ENCODE measurements at regions not wholly inside any gene's neighbourhood (a gene's known extent, or its start where the extent isn't known, plus 50 kb on each side); places are given as distances from the start of the nearest gene placed in this dataset.

GRCh38 chr5:2491846-2492245, 259.6 kb downstream of the IRX2 start:
- DNase-seq (ENCODE audit: low read depth, low spot score), result no peak
- POLR2A ChIA-PET, result no interaction called here
- no peaks in the 10 kb centered on the region for H3K27me3 ChIP-seq (ENCODE audit: control insufficient read depth, insufficient read depth, low read length)
- H3K9me3 ChIP-seq (ENCODE audit: control insufficient read depth, insufficient read depth, low read length), result peaks cover 55% of the 10 kb centered on the region
- no peak for TF ChIP-seq CTCF (IDR thresholded peaks at IDR 0.05; ENCODE audit: low read depth, low read length)
- H3K27ac ChIP-seq (ENCODE audit: low read depth, low read length), result no peak overlapping the region
- H3K4me3 ChIP-seq (ENCODE audit: low read depth, low read length), result no peak overlapping the region
- CTCF ChIA-PET, result no interaction called here

GRCh38 chr5:2489306-2489705, 262.2 kb downstream of the IRX2 start:
- Histone ChIP-seq H3K4me3 (ENCODE audit: low read depth, low read length) (no peak overlapping the region), H3K27me3 (ENCODE audit: control insufficient read depth, insufficient read depth, low read length) (no peaks in the 10 kb centered on the region), H3K27ac (ENCODE audit: low read depth, low read length) (no peak overlapping the region), H3K9me3 (ENCODE audit: control insufficient read depth, insufficient read depth, low read length) (peaks cover 41% of the 10 kb centered on the region)
- no peak for DNase-seq (ENCODE audit: low read depth, low spot score)
- CTCF ChIA-PET, result no interaction called here
- POLR2A ChIA-PET, result no interaction called here
- no peak for TF ChIP-seq CTCF (IDR thresholded peaks at IDR 0.05; ENCODE audit: low read depth, low read length)

- TF ChIP-seq CTCF (IDR thresholded peaks at IDR 0.05; ENCODE audit: low read depth, low read length), result no peak
- Histone ChIP-seq H3K9me3 (ENCODE audit: control insufficient read depth, insufficient read depth, low read length) (peaks cover 41% of the 10 kb centered on the region), H3K27ac (ENCODE audit: low read depth, low read length) (no peak overlapping the region), H3K4me3 (ENCODE audit: low read depth, low read length) (no peak overlapping the region), H3K27me3 (ENCODE audit: control insufficient read depth, insufficient read depth, low read length) (no peaks in the 10 kb centered on the region)
- DNase-seq (ENCODE audit: low read depth, low spot score), result no peak
- ChIA-PET POLR2A (no interaction called here), CTCF (no interaction called here)
Observed at GRCh38 chr5:2488593-2488992, 262.9 kb downstream of the IRX2 start.

- no peaks in the 10 kb centered on the region for H3K27me3 ChIP-seq (ENCODE audit: control insufficient read depth, insufficient read depth, low read length)
- no peak for DNase-seq (ENCODE audit: low read depth, low spot score)
- POLR2A ChIA-PET, result no interaction called here
- CTCF ChIA-PET, result no interaction called here
- no peak for TF ChIP-seq CTCF (IDR thresholded peaks at IDR 0.05; ENCODE audit: low read depth, low read length)
- peaks cover 27% of the 10 kb centered on the region for H3K9me3 ChIP-seq (ENCODE audit: control insufficient read depth, insufficient read depth, low read length)
- no peak overlapping the region for H3K4me3 ChIP-seq (ENCODE audit: low read depth, low read length)
- no peak overlapping the region for H3K27ac ChIP-seq (ENCODE audit: low read depth, low read length)
Observed at GRCh38 chr5:2487152-2487763, 264.2 kb downstream of the IRX2 start.

DNA sequence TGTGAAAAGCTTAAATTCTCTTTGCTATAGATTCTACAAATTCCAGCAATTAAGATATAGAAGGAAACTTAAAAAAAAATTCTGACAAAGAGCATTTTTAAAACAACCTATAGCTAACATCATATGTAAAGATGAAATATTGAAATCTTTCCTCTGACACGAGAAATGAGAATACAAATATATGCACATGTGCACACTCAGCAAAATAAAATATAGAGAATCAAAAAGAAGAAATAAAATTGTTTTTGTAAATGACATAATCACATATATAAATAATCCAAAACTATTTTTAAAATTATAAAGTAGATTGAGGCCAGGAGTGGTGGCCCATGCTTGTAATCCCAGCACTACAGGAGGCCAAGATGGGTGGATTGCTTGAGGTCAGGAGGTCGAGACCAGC, 265.1 kb downstream of the IRX2 start:
- H3K9me3 ChIP-seq (ENCODE audit: control insufficient read depth, insufficient read depth, low read length), result peaks cover 26% of the 10 kb centered on the region
- no peak overlapping the region for H3K27ac ChIP-seq (ENCODE audit: low read depth, low read length)
- no peaks in the 10 kb centered on the region for H3K27me3 ChIP-seq (ENCODE audit: control insufficient read depth, insufficient read depth, low read length)
- ChIA-PET POLR2A (no interaction called here), CTCF (no interaction called here)
- no peak for DNase-seq (ENCODE audit: low read depth, low spot score)
- no peak for TF ChIP-seq CTCF (IDR thresholded peaks at IDR 0.05; ENCODE audit: low read depth, low read length)
- H3K4me3 ChIP-seq (ENCODE audit: low read depth, low read length), result no peak overlapping the region
